GM21367 (cell line): ENCODE measurements at regions not wholly inside any gene's neighbourhood (a gene's known extent, or its start where the extent isn't known, plus 50 kb on each side); places are given as distances from the start of the nearest gene placed in this dataset.
"Not testable (repeated sequence)": the region's sequence is repeated elsewhere in the genome, so short reads cannot be mapped to it uniquely, and the experiment has no call there.

ENCODE experiments used
- ATAC-seq: cut with Tn5 transposase; IDR thresholded peaks from one replicate; pipeline ENCODE4 v1.9.1; 2021; ENCODE audit not compliant: unreplicated experiment

DNA sequence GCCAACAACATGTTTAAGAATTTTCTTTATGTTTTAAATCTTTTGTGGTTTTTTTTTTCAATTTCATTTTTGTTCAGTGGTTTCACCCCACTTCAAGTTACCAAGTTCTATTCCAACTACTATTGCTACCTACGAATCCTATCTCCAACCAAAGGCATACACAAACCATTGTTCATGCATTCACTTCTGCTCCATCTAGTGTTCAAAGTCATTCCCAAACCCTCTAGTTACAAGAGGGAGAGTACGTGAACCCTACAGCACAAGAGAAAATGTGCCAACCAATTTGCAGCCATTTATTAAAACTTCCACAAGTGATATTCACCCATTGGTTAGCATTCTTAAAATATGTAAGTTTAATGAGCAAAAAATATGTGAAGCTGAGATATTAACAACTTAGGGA lies 295.1 kb upstream of the KYNU start:
- ATAC-seq, result no peak

DNA sequence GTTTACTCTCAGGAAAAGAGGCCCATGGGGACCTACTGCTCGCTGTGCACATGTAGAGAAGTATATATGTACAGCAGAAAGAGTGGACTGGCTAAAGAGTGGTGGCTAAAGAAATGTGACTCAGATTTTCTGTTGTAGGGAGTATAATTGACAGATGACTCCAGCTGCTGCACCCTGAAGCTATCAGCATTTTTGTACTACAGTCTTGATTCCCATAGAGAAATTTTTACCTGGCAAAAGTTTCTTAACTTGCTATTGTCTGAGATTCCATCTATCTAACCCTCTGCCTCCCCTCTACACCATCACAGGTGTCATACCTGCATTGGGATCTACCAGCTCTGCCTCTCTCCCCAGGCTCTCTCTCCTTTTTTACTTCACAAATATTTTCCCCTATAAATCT lies 296.0 kb upstream of the KYNU start:
- no peak for ATAC-seq

DNA sequence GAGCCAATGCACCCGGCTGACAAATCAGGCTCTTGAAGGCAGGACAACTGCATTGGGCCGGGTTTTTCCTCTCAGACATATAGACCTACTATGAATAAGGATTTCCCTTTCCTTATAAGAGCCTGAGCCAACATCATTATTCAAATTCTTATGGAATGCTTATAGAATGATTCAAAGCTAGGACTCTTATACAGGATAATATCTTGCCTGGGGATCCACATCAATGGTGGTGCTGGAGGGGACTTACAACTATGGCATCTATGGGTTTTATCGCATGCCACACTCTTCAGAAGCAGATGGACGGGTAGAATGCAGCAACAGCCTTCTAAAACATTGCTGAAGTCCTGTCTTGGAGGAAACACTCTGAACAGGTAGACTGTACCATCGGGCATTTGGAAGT lies 296.8 kb upstream of the KYNU start:
- ATAC-seq, result no peak

DNA sequence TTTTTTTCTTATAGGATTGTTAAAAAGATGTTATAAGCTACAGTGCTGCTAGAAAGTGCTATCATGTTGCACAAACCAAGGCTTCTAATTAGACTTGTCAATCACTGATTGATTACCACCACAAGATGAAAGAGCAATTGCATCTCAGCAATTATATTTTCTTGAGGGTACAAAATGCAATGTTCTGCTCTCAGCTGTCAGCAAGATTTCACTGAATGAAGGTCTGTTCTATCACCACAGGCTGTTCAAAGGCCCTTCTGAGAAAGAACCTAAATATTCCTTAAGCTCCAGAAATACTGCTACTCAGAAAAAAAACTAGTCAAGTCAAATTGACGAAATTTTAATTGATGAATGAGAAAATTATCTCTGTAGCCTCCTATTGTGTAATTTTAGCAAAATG lies 301.9 kb upstream of the KYNU start:
- no peak for ATAC-seq

DNA sequence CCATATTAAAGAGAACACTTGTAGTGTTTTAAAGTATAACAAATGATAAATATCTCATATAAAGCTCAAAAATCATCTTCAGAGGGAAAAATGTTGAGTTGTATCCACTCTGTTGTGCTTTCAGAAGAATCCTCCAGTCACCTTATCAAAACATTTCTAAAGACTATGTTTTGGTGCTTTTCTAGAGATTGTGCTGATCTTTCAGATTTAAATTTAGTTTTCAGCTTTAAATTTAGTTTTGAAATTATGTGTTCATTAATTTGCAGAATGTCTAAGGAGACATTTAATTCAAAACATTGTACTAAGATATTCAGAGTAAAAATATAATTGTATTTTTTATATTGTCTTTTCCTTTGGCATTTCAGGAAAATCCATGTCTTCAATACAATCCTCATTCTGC lies 303.1 kb upstream of the KYNU start:
- ATAC-seq, result no peak

DNA sequence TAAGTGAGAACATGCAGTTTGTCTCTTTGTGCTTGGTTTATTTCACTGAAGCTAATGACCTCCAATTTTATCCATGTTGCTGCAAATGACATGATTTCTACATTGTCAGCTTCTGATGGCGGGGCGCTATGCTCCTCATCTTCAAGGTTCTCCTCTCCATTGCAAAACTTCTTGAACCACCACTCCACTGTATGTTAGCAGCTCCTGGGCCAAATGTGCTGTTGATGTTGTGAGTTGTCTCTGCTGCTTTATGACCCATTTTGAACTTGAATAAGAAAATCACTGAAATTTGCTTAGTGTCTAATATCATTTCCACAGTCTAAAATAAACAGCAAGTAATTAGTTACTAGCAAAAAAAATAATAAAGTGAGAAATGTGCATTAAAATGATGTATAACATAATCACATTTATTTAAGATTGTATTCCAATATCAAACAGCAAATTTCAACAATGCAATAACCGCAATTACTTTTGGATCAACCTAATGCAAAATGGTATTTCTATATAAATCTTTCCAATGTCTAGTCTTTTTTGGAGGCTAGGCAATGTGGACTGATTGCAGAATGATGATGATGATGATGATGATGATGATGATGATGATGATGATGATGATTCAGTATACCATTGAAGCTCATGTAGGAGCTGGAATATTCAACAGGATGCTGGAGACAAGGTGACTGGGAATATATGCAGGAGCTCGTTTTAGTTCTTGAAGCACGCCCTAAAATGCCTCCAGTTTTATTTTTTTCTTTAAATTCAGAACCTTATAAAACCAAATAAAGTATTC lies 304.9 kb upstream of the KYNU start:
- no peak for ATAC-seq

DNA sequence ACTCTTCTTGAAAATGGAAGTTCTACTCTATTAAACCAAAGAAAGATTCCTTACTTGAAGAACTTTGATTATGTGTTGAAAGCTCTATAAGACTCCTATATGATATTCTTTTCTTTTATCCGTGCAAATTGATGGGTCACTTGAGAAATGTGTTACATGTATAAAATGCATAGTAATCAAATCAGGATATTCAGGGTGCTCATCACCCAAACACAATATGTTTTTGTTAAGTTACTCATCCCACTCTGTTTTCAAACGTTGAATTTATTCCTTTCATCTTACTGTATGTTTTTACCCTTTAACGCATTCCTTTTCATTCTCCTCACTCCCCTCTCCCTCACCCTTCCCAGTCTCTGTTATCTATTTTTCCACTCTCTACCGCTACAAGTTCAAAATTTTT lies 305.5 kb upstream of the KYNU start:
- ATAC-seq, result no peak

DNA sequence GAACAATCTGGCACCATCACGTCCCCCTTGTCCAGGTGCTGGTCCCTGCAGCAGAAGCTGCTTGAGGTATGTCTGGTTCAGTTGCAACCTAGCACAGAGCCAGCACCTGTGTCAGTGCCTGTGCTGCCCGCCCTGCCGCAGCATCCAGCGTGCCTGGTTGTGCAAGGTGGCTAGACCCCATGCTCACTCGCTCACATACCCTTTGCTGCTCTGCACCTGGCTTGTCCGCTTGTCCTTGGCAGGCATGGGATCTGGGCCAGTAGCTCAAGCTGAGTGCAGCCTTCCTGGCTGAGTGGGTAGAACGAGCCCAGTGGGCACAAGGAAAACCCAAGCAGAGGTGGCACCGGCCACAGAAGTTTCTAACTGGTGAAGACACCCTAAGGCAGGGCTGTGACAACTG lies 314.6 kb upstream of the KYNU start:
- no peak for ATAC-seq

DNA sequence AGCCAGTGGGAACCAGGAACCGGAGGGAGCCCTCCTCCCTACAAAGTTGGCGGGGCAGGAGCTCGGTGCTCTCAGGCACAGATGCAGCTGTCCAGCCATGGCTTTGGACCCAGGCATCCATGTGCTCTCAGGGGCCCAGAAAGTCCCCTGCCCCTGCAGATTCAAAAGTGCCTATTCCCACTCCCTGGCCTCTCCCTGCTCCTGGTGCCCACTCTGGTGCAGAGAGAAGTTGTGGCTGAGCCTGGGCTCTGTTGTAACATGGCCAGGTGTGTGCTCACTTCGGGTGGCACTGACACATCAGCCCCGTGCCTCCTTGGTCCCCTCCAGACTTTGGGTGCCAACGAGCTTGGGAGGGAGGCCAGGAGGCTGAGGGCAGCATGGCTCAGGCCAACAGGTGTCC lies 315.8 kb upstream of the KYNU start:
- ATAC-seq, result no peak

DNA sequence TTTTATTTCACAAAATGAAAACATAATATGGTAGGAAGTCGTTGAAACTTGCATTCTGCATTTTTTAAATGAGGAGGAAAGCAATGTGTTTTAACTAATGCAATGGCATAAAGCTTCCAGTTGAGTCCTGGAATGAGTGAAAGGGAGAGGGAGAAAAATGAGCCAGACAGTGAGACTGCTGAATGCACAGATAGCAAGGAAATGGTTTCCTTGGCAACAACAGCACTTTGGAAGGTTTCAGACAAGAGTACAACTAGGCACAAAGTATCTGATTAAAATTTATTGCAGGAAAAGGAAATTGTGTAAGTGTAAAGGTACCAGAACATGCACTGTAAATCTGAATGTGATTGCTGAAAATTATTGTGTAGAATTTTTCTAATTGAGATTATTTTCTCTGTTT lies 320.1 kb upstream of the KYNU start:
- no peak for ATAC-seq

DNA sequence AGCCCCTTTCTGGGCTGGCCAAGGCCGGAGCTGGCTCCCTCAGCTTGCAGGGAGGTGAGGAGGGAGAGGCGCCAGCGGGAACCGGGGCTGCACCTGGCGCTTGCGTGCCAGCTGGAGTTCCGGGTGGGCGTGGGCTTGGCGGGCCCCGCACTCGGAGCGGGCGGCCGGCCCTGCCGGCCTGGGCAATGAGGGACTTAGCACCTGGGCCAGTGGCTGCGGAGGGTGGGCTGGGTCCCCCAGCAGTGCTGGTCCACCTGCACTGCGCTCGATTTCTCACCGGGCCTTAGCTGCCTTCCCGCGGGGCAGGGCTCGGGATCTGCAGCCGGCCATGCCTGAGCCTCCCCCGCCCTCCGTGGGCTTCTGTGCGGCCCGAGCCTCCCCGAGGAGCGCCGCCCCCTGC lies 331.5 kb upstream of the KYNU start:
- ATAC-seq, result not testable (repeated sequence)

DNA sequence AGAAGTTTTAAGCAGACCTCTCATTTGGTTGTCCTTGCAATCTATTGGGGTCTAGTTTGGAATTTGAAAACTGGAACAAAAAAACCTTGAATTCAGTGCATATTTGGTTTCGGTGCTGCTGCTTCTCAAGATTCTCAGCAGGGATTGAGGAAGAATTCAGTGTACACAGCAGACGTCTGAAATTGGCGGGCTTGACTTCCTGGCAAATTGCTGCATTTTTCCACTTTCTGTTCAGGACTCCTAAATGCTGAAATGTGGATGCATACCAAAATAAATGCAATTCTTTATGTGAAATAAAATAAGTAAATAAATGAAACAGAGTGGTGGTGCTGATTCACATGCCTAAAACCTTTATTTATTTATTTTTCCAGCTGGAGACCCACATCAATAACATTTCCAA lies 332.4 kb upstream of the KYNU start:
- no peak for ATAC-seq

DNA sequence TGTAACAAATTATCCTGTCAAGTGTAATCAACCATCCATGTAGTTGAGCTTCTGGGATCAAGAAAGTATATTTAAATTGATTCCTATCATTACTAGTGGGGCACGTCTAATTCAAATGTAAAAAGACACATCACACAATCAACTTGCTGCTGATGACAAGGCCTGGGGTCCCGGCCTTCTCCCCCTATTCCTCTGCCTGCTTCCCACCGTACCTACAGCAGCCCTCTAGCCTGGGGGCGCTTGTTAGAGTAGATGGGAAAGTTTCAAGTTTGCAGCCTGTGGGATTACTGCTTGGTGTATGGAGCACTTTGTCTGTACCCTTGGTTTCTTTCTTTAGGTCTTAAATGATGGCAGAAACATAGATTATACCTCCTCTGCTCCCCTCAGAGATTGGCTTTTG lies 333.3 kb upstream of the KYNU start:
- no peak for ATAC-seq

DNA sequence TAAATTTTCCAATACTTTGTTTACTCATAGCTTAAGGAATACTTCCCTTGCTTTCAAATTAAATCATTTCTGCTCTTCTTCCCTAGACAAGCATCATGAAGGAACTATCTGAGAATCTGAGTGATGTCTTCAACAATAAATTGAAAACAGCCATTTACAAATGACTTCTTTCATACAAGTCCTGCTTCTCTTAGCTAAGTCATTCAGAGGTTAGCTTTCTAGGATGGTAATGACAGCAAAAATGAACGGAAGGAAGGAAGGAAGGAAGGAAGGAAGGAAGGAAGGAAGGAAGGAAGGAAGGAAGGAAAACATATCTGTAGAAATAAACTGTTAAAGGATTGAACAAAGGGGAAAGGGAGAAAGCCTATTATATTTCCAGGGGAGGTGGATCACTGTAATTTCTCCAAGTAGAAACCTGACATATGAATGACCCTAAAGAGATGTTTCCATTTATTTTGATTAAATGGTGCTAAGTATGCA lies 335.0 kb upstream of the KYNU start:
- ATAC-seq, result no peak

DNA sequence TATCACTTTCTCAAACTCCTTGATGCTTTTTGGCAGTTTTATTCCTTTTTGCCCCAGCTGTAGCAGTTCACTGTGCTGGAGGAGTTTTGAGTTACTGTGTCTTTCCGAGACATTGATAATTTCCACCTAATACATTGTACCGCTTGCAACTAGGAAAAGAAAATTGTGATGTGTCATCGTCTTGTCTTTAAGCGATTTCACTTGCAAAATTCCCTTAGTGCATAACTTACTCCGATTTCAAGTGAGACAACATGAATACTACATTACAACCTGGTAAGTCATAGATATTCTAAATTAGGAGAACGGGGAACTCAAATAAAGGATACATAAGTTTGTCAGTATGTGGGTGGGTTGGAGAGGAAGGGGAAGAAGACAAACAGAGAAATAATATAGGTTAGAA lies 340.5 kb upstream of the KYNU start:
- ATAC-seq, result no peak

DNA sequence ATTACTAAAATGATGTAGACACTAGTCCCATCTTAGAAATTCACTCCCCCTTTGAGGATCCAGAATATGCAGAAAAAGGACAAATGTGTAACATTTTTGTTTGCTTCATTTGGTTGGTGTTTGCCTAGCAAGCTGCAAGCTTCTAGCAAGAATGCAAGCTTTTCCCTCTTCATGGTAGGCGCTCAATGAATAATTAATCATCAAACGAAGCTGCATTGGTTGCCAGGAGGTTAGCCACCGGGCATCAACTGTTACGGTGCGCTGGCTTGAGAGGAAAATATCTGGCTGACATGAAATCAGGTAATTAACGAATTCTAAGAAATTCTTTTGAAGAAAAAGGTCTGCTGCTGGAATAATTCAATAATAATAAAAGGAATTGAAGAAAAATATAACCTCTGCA lies 341.0 kb upstream of the KYNU start:
- no peak for ATAC-seq

DNA sequence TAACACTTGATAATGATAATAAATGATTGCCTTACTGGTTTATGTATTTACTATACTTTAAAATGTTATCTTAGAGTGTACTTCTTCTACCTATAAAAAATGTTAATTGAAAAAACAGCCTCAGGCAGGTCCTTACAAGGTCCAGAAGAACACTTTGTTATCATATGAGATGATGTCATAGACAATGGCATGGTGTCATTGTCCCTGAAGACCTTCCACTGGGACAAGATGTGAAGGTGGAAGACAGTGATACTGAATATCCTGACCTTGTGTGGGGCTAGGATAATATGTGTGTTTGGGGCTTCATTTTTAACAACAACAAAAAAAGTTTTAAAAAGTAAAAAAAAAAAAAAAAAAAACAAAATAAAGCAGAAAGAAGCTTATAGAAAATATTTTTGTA lies 342.2 kb upstream of the KYNU start:
- no peak for ATAC-seq

DNA sequence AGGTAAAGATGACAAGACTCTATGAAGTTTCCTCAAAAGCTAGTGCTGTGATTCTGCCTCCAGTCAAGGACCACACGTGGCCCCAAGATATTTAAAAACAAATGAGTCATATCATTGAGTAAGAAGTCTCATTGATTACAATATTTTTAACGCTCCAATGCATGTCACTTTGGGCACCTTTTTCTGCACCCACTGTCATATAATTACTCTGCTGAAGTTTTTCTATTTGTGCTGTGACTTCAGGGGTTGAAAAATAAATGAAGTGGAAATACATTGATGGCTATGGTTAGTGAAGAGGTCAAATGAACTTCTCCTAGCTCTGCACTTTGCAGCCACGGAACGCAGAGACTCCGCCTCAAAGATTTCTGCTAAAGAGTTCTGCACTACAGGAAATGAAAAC lies 344.3 kb upstream of the KYNU start:
- ATAC-seq, result no peak

DNA sequence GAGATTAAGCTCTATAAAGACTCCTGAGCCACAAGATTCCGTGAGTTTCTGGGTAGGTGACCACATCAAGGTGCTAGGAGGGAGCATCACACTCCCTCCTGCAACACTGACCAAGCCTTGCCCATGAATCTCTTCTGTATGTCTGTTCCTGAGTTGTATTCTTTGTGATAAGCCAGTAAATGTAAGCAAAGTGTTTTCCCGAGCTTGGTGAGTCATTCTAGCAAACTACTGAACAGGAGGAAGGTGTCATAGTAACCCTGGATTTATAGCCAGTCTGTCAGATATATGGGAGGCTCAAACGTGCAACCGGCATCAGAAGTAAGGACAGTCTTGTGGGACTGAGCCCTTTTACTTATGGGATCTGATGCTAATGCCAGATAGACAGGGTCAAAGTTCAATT lies 346.1 kb upstream of the KYNU start:
- no peak for ATAC-seq

DNA sequence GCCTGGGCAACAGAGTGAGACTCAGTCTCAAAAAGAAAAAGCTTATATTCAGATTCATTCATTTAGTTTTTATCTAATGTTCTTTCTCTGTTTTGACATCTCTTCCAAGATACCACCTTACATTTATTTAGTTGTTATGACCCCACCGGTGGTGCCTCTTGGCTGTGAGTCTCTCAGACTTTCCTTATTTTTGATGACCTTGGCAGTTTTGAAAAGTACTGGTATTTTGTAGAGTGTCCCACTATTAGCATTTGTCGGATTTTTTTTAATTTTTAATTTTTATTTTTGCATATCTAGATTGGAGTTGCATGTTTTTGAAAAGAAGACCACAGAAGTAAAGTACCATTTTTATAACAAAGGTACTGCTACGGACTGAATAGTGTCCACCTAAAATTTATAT lies 351.7 kb upstream of the KYNU start:
- ATAC-seq, result no peak

DNA sequence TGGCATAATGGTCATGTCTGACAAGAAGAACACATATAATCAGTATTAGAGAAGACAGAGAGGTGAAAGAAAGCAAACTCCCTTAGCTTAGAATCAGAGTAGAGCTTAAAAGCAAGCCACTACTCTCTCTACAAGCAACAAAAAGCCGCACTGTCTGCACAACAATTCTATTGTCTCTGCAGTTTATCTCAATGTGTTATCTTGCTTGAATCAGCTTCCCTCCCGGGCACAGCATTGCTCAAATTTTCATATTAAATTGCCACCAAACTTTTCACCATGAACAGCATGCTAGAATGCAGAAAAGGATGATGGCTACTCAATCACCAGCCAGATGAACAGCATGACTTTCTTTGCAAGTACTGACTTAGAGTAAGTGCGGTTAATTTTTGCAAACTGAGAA lies 356.0 kb upstream of the KYNU start:
- ATAC-seq, result no peak

DNA sequence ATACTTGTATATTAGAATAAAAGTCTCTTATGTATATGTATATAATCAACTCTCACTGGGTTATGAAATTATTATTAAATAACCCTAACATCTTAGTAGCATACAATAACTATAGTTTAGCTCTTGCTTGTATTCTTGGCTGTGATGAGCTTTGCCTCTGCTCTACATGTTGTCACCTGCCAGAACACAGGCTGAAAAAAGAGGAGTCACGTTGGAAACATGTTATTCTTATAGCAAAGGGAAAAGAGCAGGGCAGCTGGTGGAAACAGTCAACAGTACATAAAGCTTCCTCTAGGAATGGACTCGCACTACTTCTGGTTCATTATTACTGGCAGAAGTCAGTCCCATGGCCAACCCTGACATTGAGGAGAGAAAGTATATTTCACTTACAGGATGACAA lies 362.0 kb upstream of the KYNU start:
- ATAC-seq, result no peak

DNA sequence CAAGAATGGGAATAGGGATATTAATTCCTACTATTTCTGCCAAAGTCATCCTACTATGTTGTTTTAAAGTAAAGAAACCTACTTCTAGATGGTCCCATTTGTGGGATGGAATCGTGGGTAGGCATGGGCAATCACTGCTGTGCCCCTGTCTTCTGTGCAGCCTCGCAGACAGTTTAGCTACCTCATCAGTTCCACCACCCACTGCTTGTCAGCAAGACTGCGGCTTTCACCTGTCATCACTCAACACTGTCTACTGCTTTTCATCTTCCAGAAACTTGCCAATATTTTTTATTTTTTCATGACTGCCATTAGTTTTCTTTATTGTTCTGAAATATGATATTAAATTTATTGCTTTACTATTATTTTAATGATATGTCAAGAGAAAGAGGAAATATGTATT lies 368.1 kb upstream of the KYNU start:
- ATAC-seq, result no peak
